Keratinocyte (primary cell): ENCODE measurements at regions not wholly inside any gene's neighbourhood (a gene's known extent, or its start where the extent isn't known, plus 50 kb on each side); places are given as distances from the start of the nearest gene placed in this dataset.
"Not testable (repeated sequence)": the region's sequence is repeated elsewhere in the genome, so short reads cannot be mapped to it uniquely, and the experiment has no call there.

Experiments
- DNase-seq: peaks from one replicate; pipeline ENCODE4 v3.0.0-alpha.2; 2011; ENCODE audit warnings: low read depth, missing footprints, low spot score
- FAIRE-seq: peaks from 2 replicates; lab custom pipeline; 2011; peaks lifted over from hg19 to GRCh38; lab: Jason Lieb, UNC
- H2AFZ ChIP-seq: 2 replicates; pipeline ENCODE4 v1.6.0; 2012; ENCODE audit warnings: low read length, control low read depth, inconsistent platforms; ENCODE audit not compliant: control insufficient read depth
- H3K27ac ChIP-seq: 2 replicates; pipeline ENCODE4 v1.5.1; 2011; ENCODE audit warnings: low read length; ENCODE audit not compliant: control insufficient read depth, insufficient read depth
- H3K27me3 ChIP-seq: 3 replicates; pipeline ENCODE4 v1.6.0; 2011; ENCODE audit warnings: low read length; ENCODE audit not compliant: control insufficient read depth, insufficient read depth; ENCODE audit errors: extremely low read depth
- H3K36me3 ChIP-seq, 2 experiments: 2 replicates in 1 of 2; 3 replicates in 1 of 2; pipeline ENCODE4 v1.5.1; 2011; ENCODE audit warnings: low read length in 2 of 2, mild to moderate bottlenecking in 1 of 2; ENCODE audit not compliant: control insufficient read depth in 2 of 2, insufficient read depth in 2 of 2; ENCODE audit errors: extremely low read depth in 1 of 2
- H3K4me1 ChIP-seq: 3 replicates; pipeline ENCODE4 v1.5.1; 2011; ENCODE audit warnings: low read length; ENCODE audit not compliant: control insufficient read depth, insufficient read depth; ENCODE audit errors: extremely low read depth
- H3K4me2 ChIP-seq: 3 replicates; pipeline ENCODE4 v1.6.0; 2011; ENCODE audit warnings: low read depth, low read length; ENCODE audit not compliant: control insufficient read depth, insufficient read depth; ENCODE audit errors: extremely low read depth
- H3K4me3 ChIP-seq, 3 experiments: fragments of 200-600 bp in 1 of 3; sonication (generic) in 1 of 3; 2 replicates in 2 of 3; 3 replicates in 1 of 3; pipeline ENCODE4 v1.5.1; 2011 to 2016; ENCODE audit warnings: low read length in 3 of 3, mild to moderate bottlenecking in 3 of 3, control low read depth in 2 of 3, inconsistent platforms in 1 of 3, low read depth in 1 of 3, mixed read lengths in 1 of 3, mixed run types in 1 of 3, moderate library complexity in 1 of 3; ENCODE audit not compliant: control insufficient read depth in 2 of 3, insufficient read depth in 2 of 3; ENCODE audit errors: extremely low read depth in 1 of 3
- H3K79me2 ChIP-seq: 2 replicates; pipeline ENCODE4 v1.6.0; 2012; ENCODE audit warnings: low read length; ENCODE audit not compliant: control insufficient read depth, insufficient read depth
- H3K9ac ChIP-seq: 3 replicates; pipeline ENCODE4 v1.6.0; 2011; ENCODE audit warnings: low read length; ENCODE audit not compliant: control insufficient read depth, insufficient read depth; ENCODE audit errors: extremely low read depth
- H3K9me1 ChIP-seq: 3 replicates; pipeline ENCODE4 v1.6.0; 2011; ENCODE audit warnings: low read length; ENCODE audit not compliant: control insufficient read depth, insufficient read depth; ENCODE audit errors: extremely low read depth
- H3K9me3 ChIP-seq: 2 replicates; pipeline ENCODE4 v1.5.1; 2012; ENCODE audit warnings: low read depth, low read length; ENCODE audit not compliant: control insufficient read depth
- H4K20me1 ChIP-seq: 3 replicates; pipeline ENCODE4 v1.6.0; 2011; ENCODE audit warnings: low read length; ENCODE audit not compliant: control insufficient read depth, insufficient read depth; ENCODE audit errors: extremely low read depth
- dilution Hi-C: fragments of 300-500 bp; cut with MboI; formaldehyde crosslinking; loops from one replicate; pipeline ENCODE4 v1.7.0; 2020; ENCODE audit warnings: low sequenced_read_pairs; ENCODE audit not compliant: extremely low pct_ligation_motif_present

- H3K4me2 ChIP-seq, H3K27me3 ChIP-seq, DNase-seq, H3K36me3 ChIP-seq, H3K27ac ChIP-seq, H3K79me2 ChIP-seq, H2AFZ ChIP-seq, H4K20me1 ChIP-seq, H3K4me3 ChIP-seq, H3K9me1 ChIP-seq, dilution Hi-C loops, H3K4me1 ChIP-seq, H3K9me3 ChIP-seq, H3K9ac ChIP-seq, FAIRE-seq: not testable (repeated sequence)
Measured at GRCh38 chrX:153266140-153266539, 55.4 kb downstream of the PNMA6F start.

GRCh38 chrX:153260468-153260867 is 61.1 kb downstream of the PNMA6F start:
- H3K4me1 ChIP-seq, H3K36me3 ChIP-seq, H3K9ac ChIP-seq, FAIRE-seq, H3K27ac ChIP-seq, H3K9me1 ChIP-seq, H3K4me3 ChIP-seq, dilution Hi-C loops, DNase-seq, H3K79me2 ChIP-seq, H4K20me1 ChIP-seq, H2AFZ ChIP-seq, H3K9me3 ChIP-seq, H3K4me2 ChIP-seq, H3K27me3 ChIP-seq: not testable (repeated sequence)

- FAIRE-seq, H3K9me1 ChIP-seq, H3K79me2 ChIP-seq, H2AFZ ChIP-seq, H4K20me1 ChIP-seq, H3K36me3 ChIP-seq, DNase-seq, H3K4me2 ChIP-seq, H3K4me3 ChIP-seq, H3K9me3 ChIP-seq, H3K4me1 ChIP-seq, H3K27ac ChIP-seq, H3K27me3 ChIP-seq, dilution Hi-C loops, H3K9ac ChIP-seq: not testable (repeated sequence)
Measured at GRCh38 chrX:153253239-153253638, 68.3 kb downstream of the PNMA6F start.

- H2AFZ ChIP-seq, dilution Hi-C loops, FAIRE-seq: not testable (repeated sequence)
Measured at GRCh38 chrX:153252378-153253129, 69.0 kb downstream of the PNMA6F start.

GRCh38 chrX:153251952-153252351 is 69.6 kb downstream of the PNMA6F start:
- H3K36me3 ChIP-seq, H3K4me2 ChIP-seq, H3K4me1 ChIP-seq, H3K4me3 ChIP-seq, H3K9ac ChIP-seq, H3K9me1 ChIP-seq, H4K20me1 ChIP-seq, H3K79me2 ChIP-seq, DNase-seq, dilution Hi-C loops, H3K27ac ChIP-seq, H3K9me3 ChIP-seq, FAIRE-seq, H3K27me3 ChIP-seq, H2AFZ ChIP-seq: not testable (repeated sequence)

More at GRCh38 chrX:153252378-153253129, 69.0 kb downstream of the PNMA6F start:
- H3K36me3 ChIP-seq, H3K79me2 ChIP-seq, H3K4me2 ChIP-seq, H3K9me1 ChIP-seq, H3K4me1 ChIP-seq, H3K9ac ChIP-seq, H3K27me3 ChIP-seq, DNase-seq, H3K27ac ChIP-seq, H3K9me3 ChIP-seq, H3K4me3 ChIP-seq, H4K20me1 ChIP-seq: not testable (repeated sequence)
